ENCODE measurements at regions not wholly inside any gene's neighbourhood (a gene's known extent, or its start where the extent isn't known, plus 50 kb on each side); places are given as distances from the start of the nearest gene placed in this dataset.

- intact Hi-C loops (cut with DNase I): no loop called here
- DNase-seq: no peak
- Histone ChIP-seq H3K27ac (no peak overlapping the region), H3K4me3 (replicated peaks in 1 of 3) (no peak overlapping the region), H3K36me3 (no peaks in the 10 kb centered on the region), H3K27me3 (no peaks in the 10 kb centered on the region), H3K4me1 (no peaks in the 10 kb centered on the region), H3K9me3 (no peaks in the 10 kb centered on the region)
- 91 to 94% methylated on average over 8 of the region's 8 CpGs for WGBS, 2 donors
- TF ChIP-seq POLR2A (IDR thresholded peaks at IDR 0.05): no peak
- no peak for TF ChIP-seq CTCF (IDR thresholded peaks at IDR 0.05)
These were observed 288.9 kb upstream of the MYT1L start for GRCh38 chr2:2619995-2620394.

- Histone ChIP-seq H3K4me3 (replicated peaks in 1 of 3) (no peak overlapping the region), H3K27ac (no peak overlapping the region), H3K36me3 (no peaks in the 10 kb centered on the region), H3K27me3 (no peaks in the 10 kb centered on the region), H3K9me3 (no peaks in the 10 kb centered on the region), H3K4me1 (peaks cover 0 to 3% of the 10 kb centered on the region in 2 donors)
- intact Hi-C loops (cut with DNase I): no loop called here
- no peak for TF ChIP-seq CTCF (IDR thresholded peaks at IDR 0.05)
- no peak for TF ChIP-seq POLR2A (IDR thresholded peaks at IDR 0.05)
- 66 to 74% methylated on average over 7 to 9 of the region's 9 CpGs for WGBS, 2 donors
- no peak for DNase-seq
These were observed 283.4 kb upstream of the MYT1L start for GRCh38 chr2:2614452-2614851.

GRCh38 chr2:2613279-2614199 is 282.5 kb upstream of the MYT1L start:
- no peaks in the 10 kb centered on the region for H3K9me3 ChIP-seq
- H3K4me1 ChIP-seq: peaks cover 0 to 3% of the 10 kb centered on the region in 2 donors
- H3K36me3 ChIP-seq: no peaks in the 10 kb centered on the region
- H3K27me3 ChIP-seq: no peaks in the 10 kb centered on the region
- H3K27ac ChIP-seq: peak overlapping the region; percentile 15 to 39 (median 34)
- peak overlapping the region in 2 of 3 donors; percentile 35 to 48 for H3K4me3 ChIP-seq (replicated peaks in 1 of 3)
- TF ChIP-seq POLR2A (IDR thresholded peaks at IDR 0.05) (peak in 1 of 2 donors; percentile 54), CTCF (IDR thresholded peaks at IDR 0.05) (peak in 2 of 6 experiments; percentile 4 to 23)
- 13 to 21% methylated on average over 19 to 29 of the region's 34 CpGs for WGBS, 2 donors
- intact Hi-C loops (cut with DNase I): no loop called here
- DNase-seq: peak; percentile 91 to 95

GRCh38 chr2:2610751-2611150 is 279.7 kb upstream of the MYT1L start:
- TF ChIP-seq CTCF (IDR thresholded peaks at IDR 0.05) (no peak), POLR2A (IDR thresholded peaks at IDR 0.05) (no peak)
- DNase-seq: no peak

GRCh38 chr2:2600366-2600765 is 269.3 kb upstream of the MYT1L start:
- TF ChIP-seq POLR2A (IDR thresholded peaks at IDR 0.05) (no peak), CTCF (IDR thresholded peaks at IDR 0.05) (no peak)
- Histone ChIP-seq H3K9me3 (no peaks in the 10 kb centered on the region), H3K4me3 (replicated peaks in 1 of 3) (no peak overlapping the region), H3K36me3 (no peaks in the 10 kb centered on the region), H3K4me1 (no peaks in the 10 kb centered on the region), H3K27ac (no peak overlapping the region), H3K27me3 (no peaks in the 10 kb centered on the region)
- intact Hi-C loops (cut with DNase I): no loop called here
- peak in 1 of 2 donors; percentile 15 for DNase-seq
- 31 to 37% methylated on average over 8 of the region's 8 CpGs for WGBS, 2 donors

More at GRCh38 chr2:2610751-2611150, 279.7 kb upstream of the MYT1L start:
- intact Hi-C loops (cut with DNase I): no loop called here
- Histone ChIP-seq H3K9me3 (no peaks in the 10 kb centered on the region), H3K36me3 (no peaks in the 10 kb centered on the region), H3K4me3 (replicated peaks in 1 of 3) (no peak overlapping the region), H3K4me1 (peaks cover 3% of the 10 kb centered on the region in 2 donors), H3K27me3 (no peaks in the 10 kb centered on the region), H3K27ac (no peak overlapping the region)

Data from thyroid gland (tissue), 4 donors.